HFFc6 (cell line): ENCODE measurements at regions not wholly inside any gene's neighbourhood (a gene's known extent, or its start where the extent isn't known, plus 50 kb on each side); places are given as distances from the start of the nearest gene placed in this dataset.

Source experiments
- DNase-seq: peaks from one replicate; pipeline ENCODE4 v3.0.0-alpha.2; 2018
- H3K27ac Mint-ChIP-seq: 2 replicates; pipeline ENCODE4 v1.8.0; 2020; ENCODE audit warnings: mild to moderate bottlenecking, mixed read lengths
- H3K27me3 Mint-ChIP-seq: 2 replicates; pipeline ENCODE4 v1.8.0; 2021; ENCODE audit warnings: mild to moderate bottlenecking, moderate library complexity, mixed read lengths; ENCODE audit not compliant: insufficient read depth
- H3K36me3 Mint-ChIP-seq: 2 replicates; pipeline ENCODE4 v1.8.0; 2021; ENCODE audit warnings: low read depth, mixed read lengths
- H3K4me1 Mint-ChIP-seq: 2 replicates; pipeline ENCODE4 v1.8.0; 2020; ENCODE audit warnings: low read depth, mixed read lengths
- H3K4me3 Mint-ChIP-seq: 2 replicates; pipeline ENCODE4 v1.8.0; 2020; ENCODE audit warnings: mild to moderate bottlenecking, moderate library complexity, mixed read lengths
- H3K9me3 Mint-ChIP-seq: 2 replicates; pipeline ENCODE4 v1.8.0; 2020; ENCODE audit warnings: mild to moderate bottlenecking, mixed read lengths
- TF ChIP-seq, protein P1 (sequence below): fragments of 200-600 bp; sonication (generic); IDR thresholded peaks from 2 replicates; pipeline ENCODE4 v1.5.0; 2021; ENCODE audit warnings: antibody characterized with exemption, mild to moderate bottlenecking

DNA sequence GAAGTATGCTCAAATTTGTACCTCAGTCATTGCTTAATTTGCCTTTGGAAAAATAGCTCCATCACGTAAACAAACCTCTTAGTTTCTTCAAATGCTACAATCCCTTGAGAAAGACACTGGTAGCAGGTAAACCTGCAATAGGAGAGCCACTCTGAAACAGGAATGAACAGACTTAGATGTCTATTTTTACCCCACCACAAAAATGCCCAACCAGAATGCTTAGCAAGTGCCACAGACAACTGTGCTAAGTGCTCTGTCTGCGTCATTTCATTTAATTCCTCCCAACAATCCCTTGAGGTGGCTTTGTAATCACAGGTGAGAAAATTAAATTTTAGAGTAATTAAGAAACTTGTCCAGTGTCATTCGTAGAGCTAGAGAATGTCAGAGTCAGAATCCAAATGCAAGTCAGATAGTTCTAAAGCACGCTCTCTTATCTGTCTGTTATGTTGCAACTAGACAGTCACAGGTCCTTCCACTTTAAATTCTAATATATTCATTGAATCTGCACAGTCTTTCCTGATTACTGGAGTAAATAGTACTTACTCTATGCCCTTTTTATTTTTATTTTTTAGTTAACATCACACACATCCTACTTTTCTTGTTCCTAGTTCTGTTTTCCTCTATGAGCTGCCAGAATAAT is 89.0 kb upstream of the GRIA4 start:
- DNase-seq, result no peak
- no peaks in the 10 kb centered on the region; the same call in 1 of the 2 replicates for H3K9me3 Mint-ChIP-seq
- no peaks in the 10 kb centered on the region for H3K4me1 Mint-ChIP-seq
- TF ChIP-seq, protein P1, sequence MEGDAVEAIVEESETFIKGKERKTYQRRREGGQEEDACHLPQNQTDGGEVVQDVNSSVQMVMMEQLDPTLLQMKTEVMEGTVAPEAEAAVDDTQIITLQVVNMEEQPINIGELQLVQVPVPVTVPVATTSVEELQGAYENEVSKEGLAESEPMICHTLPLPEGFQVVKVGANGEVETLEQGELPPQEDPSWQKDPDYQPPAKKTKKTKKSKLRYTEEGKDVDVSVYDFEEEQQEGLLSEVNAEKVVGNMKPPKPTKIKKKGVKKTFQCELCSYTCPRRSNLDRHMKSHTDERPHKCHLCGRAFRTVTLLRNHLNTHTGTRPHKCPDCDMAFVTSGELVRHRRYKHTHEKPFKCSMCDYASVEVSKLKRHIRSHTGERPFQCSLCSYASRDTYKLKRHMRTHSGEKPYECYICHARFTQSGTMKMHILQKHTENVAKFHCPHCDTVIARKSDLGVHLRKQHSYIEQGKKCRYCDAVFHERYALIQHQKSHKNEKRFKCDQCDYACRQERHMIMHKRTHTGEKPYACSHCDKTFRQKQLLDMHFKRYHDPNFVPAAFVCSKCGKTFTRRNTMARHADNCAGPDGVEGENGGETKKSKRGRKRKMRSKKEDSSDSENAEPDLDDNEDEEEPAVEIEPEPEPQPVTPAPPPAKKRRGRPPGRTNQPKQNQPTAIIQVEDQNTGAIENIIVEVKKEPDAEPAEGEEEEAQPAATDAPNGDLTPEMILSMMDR, result no peak
- H3K27me3 Mint-ChIP-seq, result no peaks in the 10 kb centered on the region; the same call in 1 of the 2 replicates
- no peaks in the 10 kb centered on the region for H3K36me3 Mint-ChIP-seq
- no peak overlapping the region for H3K27ac Mint-ChIP-seq
- no peak overlapping the region for H3K4me3 Mint-ChIP-seq

DNA sequence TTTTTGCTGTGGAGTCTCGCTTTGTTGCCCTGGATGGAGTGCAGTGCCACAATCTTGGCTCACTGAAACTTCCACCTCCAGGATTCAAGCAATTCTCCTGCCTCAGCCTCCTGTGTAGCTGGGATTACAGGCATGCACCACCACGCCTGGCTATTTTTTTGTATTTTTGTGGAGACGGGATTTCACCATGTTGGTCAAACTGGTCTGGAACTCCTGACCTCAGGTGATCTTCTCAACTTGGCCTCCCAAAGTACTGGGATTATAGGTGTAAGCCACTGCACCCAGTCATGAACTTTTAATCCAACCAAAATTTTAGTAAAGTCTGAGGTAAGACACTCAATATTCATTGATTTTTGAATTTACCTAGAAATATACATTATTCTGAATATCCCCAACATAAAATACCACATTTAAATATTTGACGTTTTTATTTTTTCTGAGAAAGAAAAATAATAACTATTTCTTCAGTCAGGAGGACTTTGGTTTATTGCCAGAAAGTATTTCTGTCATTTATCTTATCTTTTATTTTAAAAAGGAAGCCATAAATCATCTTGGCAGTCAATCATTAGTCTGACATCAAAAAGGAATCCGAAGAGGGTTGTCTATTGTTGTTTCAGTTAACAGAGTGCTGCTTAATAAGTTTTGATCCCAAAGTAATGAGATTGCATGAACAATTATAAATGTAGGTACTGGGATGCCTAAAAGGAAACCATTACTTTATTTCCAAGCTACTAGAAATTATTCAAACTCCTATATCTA is 102.2 kb upstream of the GRIA4 start:
- no peaks in the 10 kb centered on the region for H3K27me3 Mint-ChIP-seq
- no peak overlapping the region for H3K4me3 Mint-ChIP-seq
- TF ChIP-seq, protein P1, result no peak
- no peaks in the 10 kb centered on the region for H3K4me1 Mint-ChIP-seq
- H3K27ac Mint-ChIP-seq, result no peak overlapping the region
- no peak for DNase-seq
- no peaks in the 10 kb centered on the region for H3K9me3 Mint-ChIP-seq
- no peaks in the 10 kb centered on the region for H3K36me3 Mint-ChIP-seq

DNA sequence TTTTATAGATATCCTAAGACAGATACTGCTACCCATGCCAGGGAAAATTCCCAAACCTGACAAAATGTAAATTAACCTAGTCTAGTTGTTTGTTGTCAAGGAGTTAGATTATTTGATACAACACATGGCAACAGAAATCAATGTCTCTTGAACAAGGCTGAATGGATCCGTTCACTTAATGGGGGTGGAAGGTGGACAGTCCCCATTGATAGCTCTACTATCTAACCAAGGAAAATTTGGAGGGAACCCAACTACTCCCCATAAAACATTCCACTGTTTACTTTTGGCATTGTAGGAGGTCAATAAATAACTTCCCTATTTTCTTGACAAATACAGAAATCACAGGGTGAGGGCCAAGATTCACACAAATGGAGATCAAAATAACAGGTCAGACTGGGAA is 117.9 kb upstream of the GRIA4 start:
- no peaks in the 10 kb centered on the region for H3K36me3 Mint-ChIP-seq
- peaks cover 7% of the 10 kb centered on the region; the same call in 1 of the 2 replicates for H3K4me1 Mint-ChIP-seq
- no peak overlapping the region for H3K27ac Mint-ChIP-seq
- DNase-seq, result no peak
- TF ChIP-seq, protein P1, result no peak
- H3K4me3 Mint-ChIP-seq, result no peak overlapping the region
- H3K9me3 Mint-ChIP-seq, result no peaks in the 10 kb centered on the region
- no peaks in the 10 kb centered on the region; the same call in 1 of the 2 replicates for H3K27me3 Mint-ChIP-seq

DNA sequence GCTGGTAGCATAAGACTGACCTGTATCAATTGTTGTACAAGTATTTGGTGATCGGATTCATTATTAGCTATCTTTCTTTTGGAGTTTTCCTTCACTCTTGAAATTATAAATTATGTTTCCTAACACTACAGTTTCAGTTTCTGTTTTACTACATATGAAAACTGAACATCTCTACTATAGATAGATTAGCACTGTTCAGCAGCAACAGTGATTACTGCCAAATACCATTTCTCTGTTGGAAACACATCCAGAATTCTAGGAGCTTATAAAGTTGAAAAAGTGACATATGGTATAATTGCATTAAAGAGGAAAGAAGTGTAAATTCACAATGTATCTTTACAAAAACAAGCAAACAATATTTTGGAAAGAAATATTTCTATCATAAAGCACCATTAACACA is 118.5 kb upstream of the GRIA4 start:
- Mint-ChIP-seq H3K4me3 (peak overlapping the region; percentile 31; the same call in 1 of the 2 replicates), H3K4me1 (peaks cover 7% of the 10 kb centered on the region; the same call in 1 of the 2 replicates), H3K9me3 (no peaks in the 10 kb centered on the region), H3K27ac (no peak overlapping the region), H3K36me3 (no peaks in the 10 kb centered on the region), H3K27me3 (no peaks in the 10 kb centered on the region; the same call in 1 of the 2 replicates)
- TF ChIP-seq, protein P1, result no peak
- DNase-seq, result no peak

DNA sequence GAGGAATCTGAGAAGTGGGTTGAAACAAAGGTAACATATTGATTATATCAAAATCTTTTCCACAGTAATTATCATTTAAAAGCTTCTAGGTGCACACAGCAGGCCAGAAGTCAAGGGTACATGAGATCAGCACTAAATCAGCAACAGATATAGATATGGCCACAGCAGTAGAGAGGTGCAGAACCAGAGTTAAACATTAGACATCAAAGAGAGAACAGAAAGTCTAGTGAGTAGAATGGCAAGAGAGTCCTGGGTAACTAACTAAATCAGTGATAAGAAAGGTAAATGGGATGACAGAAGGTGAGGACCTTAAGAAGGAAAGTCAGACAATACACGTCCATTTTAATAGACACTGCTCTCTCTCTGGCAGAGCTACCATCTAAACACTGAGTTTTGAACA is 119.5 kb upstream of the GRIA4 start:
- no peak for DNase-seq
- no peaks in the 10 kb centered on the region; the same call in 1 of the 2 replicates for H3K27me3 Mint-ChIP-seq
- peak overlapping the region; percentile 38; the same call in 1 of the 2 replicates for H3K4me3 Mint-ChIP-seq
- no peaks in the 10 kb centered on the region for H3K9me3 Mint-ChIP-seq
- TF ChIP-seq, protein P1, result no peak
- peaks cover 7% of the 10 kb centered on the region; the same call in 1 of the 2 replicates for H3K4me1 Mint-ChIP-seq
- H3K36me3 Mint-ChIP-seq, result no peaks in the 10 kb centered on the region
- no peak overlapping the region for H3K27ac Mint-ChIP-seq
